Tibial artery (tissue), 4 donors: ENCODE measurements at regions not wholly inside any gene's neighbourhood (a gene's known extent, or its start where the extent isn't known, plus 50 kb on each side); places are given as distances from the start of the nearest gene placed in this dataset.
A peak's percentile ranks its signal among the peaks of the same experiment; 100 is the strongest.

Experiments used
- DNase-seq, 2 donors: peaks; one replicate each; pipeline ENCODE4 v3.0.0-alpha.2; 2019
- H3K27ac ChIP-seq, 2 donors: fragments of 200-600 bp; sonication (generic) in 1 of 2; 1 replicate in 1 of 2; 2 replicates in 1 of 2; pipeline ENCODE4 v1.5.1; 2018 to 2019; ENCODE audit warnings: mild to moderate bottlenecking in 1 of 2
- H3K27me3 ChIP-seq, 2 donors: fragments of 200-600 bp; sonication (generic) in 1 of 2; one replicate each; pipeline versions ENCODE4 v1.5.1 to v1.6.0; 2016 to 2019
- H3K36me3 ChIP-seq, 3 donors: fragments of 200-600 bp; sonication (generic) in 2 of 3; one replicate each; pipeline ENCODE4 v1.5.1; 2016 to 2019; ENCODE audit warnings: mild to moderate bottlenecking in 2 of 3
- H3K4me1 ChIP-seq, 4 donors: fragments of 200-600 bp; sonication (generic) in 2 of 4; 1 replicate in 3 of 4; 2 replicates in 1 of 4; pipeline ENCODE4 v1.5.1; 2016 to 2019
- H3K4me3 ChIP-seq, 2 donors: fragments of 200-600 bp; sonication (generic) in 1 of 2; 1 replicate in 1 of 2; 2 replicates in 1 of 2; pipeline ENCODE4 v1.5.1; 2018 to 2019; ENCODE audit warnings: mild to moderate bottlenecking in 2 of 2
- H3K9me3 ChIP-seq, 3 donors: fragments of 200-600 bp; sonication (generic) in 1 of 3; one replicate each; pipeline ENCODE4 v1.5.1; 2016 to 2019
- CTCF ChIP-seq, 2 experiments: fragments of 200-600 bp in 1 of 2; fragments of 450-650 bp in 1 of 2; IDR thresholded peaks; one replicate each; pipeline ENCODE4 v1.5.1; 2017 to 2019; ENCODE audit warnings: antibody characterized with exemption in 2 of 2, mild to moderate bottlenecking in 1 of 2, moderate library complexity in 1 of 2
- intact Hi-C: fragments of 100-400 bp; cut with DNase I; formaldehyde crosslinking; loops from one replicate; pipeline ENCODE4 v1.15.0; 2023; ENCODE audit warnings: low total_unique reads

GRCh38 chr12:69106482-69107118 is 132.8 kb upstream of the CPSF6 start:
- no peak for DNase-seq
- H3K4me3 ChIP-seq, result no peak overlapping the region
- H3K4me1 ChIP-seq, result peaks cover 0 to 19% (median 11%) of the 10 kb centered on the region in 4 donors
- no peaks in the 10 kb centered on the region for H3K27me3 ChIP-seq
- no peaks in the 10 kb centered on the region for H3K9me3 ChIP-seq
- intact Hi-C loops, result no loop called here
- no peaks in the 10 kb centered on the region for H3K36me3 ChIP-seq
- no peak overlapping the region for H3K27ac ChIP-seq
- TF ChIP-seq CTCF (IDR thresholded peaks at IDR 0.05), result no peak

DNA sequence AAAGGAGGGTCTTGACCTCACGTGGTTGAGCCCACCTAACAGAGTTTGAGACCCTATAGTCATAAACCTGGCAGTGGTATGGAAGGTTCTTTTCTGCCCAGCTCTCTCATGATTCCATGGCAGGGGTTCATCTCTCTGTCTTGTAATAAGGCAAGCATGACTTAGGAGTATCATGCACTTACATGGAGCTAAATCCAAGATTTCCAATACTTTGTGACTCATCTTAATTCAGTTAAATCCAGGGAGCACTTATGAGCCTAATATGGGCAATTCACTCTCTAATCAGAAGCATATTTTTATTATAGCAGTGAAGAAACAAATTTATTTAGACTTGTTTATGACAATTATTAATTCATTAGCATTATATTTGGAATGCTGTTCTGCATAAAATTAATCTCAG is 131.8 kb upstream of the CPSF6 start:
- Histone ChIP-seq H3K4me1 (peaks cover 0 to 16% (median 11%) of the 10 kb centered on the region in 4 donors), H3K27ac (no peak overlapping the region), H3K4me3 (no peak overlapping the region), H3K27me3 (no peaks in the 10 kb centered on the region), H3K9me3 (no peaks in the 10 kb centered on the region), H3K36me3 (no peaks in the 10 kb centered on the region)
- intact Hi-C loops, result no loop called here
- DNase-seq, result no peak
- no peak for TF ChIP-seq CTCF (IDR thresholded peaks at IDR 0.05)

- Histone ChIP-seq H3K27ac (peak overlapping the region in 1 of 2 donors; percentile 22), H3K36me3 (no peaks in the 10 kb centered on the region), H3K9me3 (no peaks in the 10 kb centered on the region), H3K4me3 (no peak overlapping the region), H3K4me1 (peaks cover 0 to 16% (median 11%) of the 10 kb centered on the region in 4 donors), H3K27me3 (no peaks in the 10 kb centered on the region)
- TF ChIP-seq CTCF (IDR thresholded peaks at IDR 0.05), result no peak
- no peak for DNase-seq
- intact Hi-C loops, result no loop called here
These were observed 131.3 kb upstream of the CPSF6 start for GRCh38 chr12:69108037-69108436.

- H3K27ac ChIP-seq, result no peak overlapping the region
- no peak overlapping the region for H3K4me3 ChIP-seq
- H3K36me3 ChIP-seq, result no peaks in the 10 kb centered on the region
- peaks cover 0 to 13% (median 8%) of the 10 kb centered on the region in 4 donors for H3K4me1 ChIP-seq
- H3K27me3 ChIP-seq, result no peaks in the 10 kb centered on the region
- intact Hi-C loops, result no loop called here
- no peak for DNase-seq
- no peak for TF ChIP-seq CTCF (IDR thresholded peaks at IDR 0.05)
- no peaks in the 10 kb centered on the region for H3K9me3 ChIP-seq
These were observed 126.8 kb upstream of the CPSF6 start for GRCh38 chr12:69112616-69113015.

DNA sequence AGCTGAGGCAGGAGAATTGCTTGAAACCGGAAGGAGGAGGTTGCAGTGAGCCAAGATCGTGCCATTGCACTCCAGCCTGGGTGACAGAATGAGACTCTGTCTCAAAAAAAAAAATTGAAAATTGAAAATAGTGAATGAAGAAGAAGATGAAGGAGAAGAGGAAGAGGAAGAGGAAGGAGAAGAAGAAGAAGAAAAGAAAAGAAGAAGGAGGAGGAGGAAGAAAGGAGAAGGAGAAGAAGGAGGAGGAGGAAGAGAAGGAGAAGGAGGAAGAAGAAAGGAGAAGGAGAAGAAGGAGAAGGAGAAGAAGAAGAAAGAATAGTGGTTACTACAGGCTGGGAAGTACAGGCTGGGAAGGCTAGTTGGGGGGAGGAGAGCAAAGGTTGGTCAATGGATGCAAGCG is 124.3 kb upstream of the CPSF6 start:
- H3K4me3 ChIP-seq, result no peak overlapping the region
- no peaks in the 10 kb centered on the region for H3K4me1 ChIP-seq
- H3K27me3 ChIP-seq, result no peaks in the 10 kb centered on the region
- H3K36me3 ChIP-seq, result no peaks in the 10 kb centered on the region
- no peak for TF ChIP-seq CTCF (IDR thresholded peaks at IDR 0.05)
- H3K9me3 ChIP-seq, result no peaks in the 10 kb centered on the region
- intact Hi-C loops, result no loop called here
- no peak overlapping the region for H3K27ac ChIP-seq
- no peak for DNase-seq

DNA sequence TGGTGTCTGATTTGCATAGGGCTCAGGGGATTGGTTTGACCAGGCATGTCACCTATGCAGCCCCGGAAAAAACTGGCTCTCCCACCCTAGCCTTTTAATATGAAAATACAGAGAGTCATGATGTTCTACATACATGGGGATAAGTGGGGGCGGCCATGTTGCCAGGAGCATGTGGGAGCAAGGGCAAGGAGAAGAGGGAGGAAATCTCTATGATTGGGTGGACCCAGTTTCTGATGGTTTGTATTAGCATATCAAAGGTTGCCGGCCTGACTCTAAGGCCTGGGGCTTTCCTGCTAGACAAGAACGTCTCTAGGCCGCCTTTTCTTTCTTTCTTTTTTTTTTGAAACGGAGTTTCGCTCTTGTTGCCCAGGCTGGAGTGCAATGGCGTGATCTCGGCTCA is 123.4 kb upstream of the CPSF6 start:
- Histone ChIP-seq H3K27ac (no peak overlapping the region), H3K36me3 (no peaks in the 10 kb centered on the region), H3K9me3 (no peaks in the 10 kb centered on the region), H3K27me3 (no peaks in the 10 kb centered on the region), H3K4me3 (no peak overlapping the region), H3K4me1 (no peaks in the 10 kb centered on the region)
- intact Hi-C loops, result no loop called here
- no peak for DNase-seq
- TF ChIP-seq CTCF (IDR thresholded peaks at IDR 0.05), result no peak
